CD1c-positive myeloid dendritic cell (primary cell): ENCODE measurements at regions not wholly inside any gene's neighbourhood (a gene's known extent, or its start where the extent isn't known, plus 50 kb on each side); places are given as distances from the start of the nearest gene placed in this dataset.
"Not testable (repeated sequence)": the region's sequence is repeated elsewhere in the genome, so short reads cannot be mapped to it uniquely, and the experiment has no call there.

Source experiments
- DNase-seq: peaks from one replicate; pipeline ENCODE4 v3.0.0-alpha.2; 2016; ENCODE audit errors: extremely low spot score

GRCh38 chr11:71182791-71183677 lies 69.3 kb downstream of the SHANK2 start:
- no peak for DNase-seq

- no peak for DNase-seq
Measured at GRCh38 chr11:71181566-71181965, 70.8 kb downstream of the SHANK2 start.

- no peak for DNase-seq
Measured at GRCh38 chr11:71180694-71181470, 71.5 kb downstream of the SHANK2 start.

GRCh38 chr11:71179877-71180605 lies 72.3 kb downstream of the SHANK2 start:
- no peak for DNase-seq

GRCh38 chr11:71178076-71178475 lies 74.3 kb downstream of the SHANK2 start:
- DNase-seq, result no peak

GRCh38 chr11:71176812-71177211 lies 75.6 kb downstream of the SHANK2 start:
- DNase-seq, result no peak

- DNase-seq, result no peak
Measured at GRCh38 chr11:71173709-71174108, 78.7 kb downstream of the SHANK2 start.

GRCh38 chr11:71172680-71173079 lies 79.7 kb downstream of the SHANK2 start:
- DNase-seq, result no peak

- DNase-seq, result no peak
Measured at GRCh38 chr11:71171576-71171975, 80.8 kb downstream of the SHANK2 start.

GRCh38 chr11:71170624-71171423 lies 81.6 kb downstream of the SHANK2 start:
- no peak for DNase-seq

GRCh38 chr11:71169313-71169712 lies 83.1 kb downstream of the SHANK2 start:
- no peak for DNase-seq

GRCh38 chr11:71167814-71168213 lies 84.6 kb downstream of the SHANK2 start:
- not testable (repeated sequence) for DNase-seq

- no peak for DNase-seq
Measured at GRCh38 chr11:71165771-71166170, 86.6 kb downstream of the SHANK2 start.

- no peak for DNase-seq
Measured at GRCh38 chr11:71164621-71165020, 87.8 kb downstream of the SHANK2 start.

- no peak for DNase-seq
Measured at GRCh38 chr11:71164186-71164585, 88.2 kb downstream of the SHANK2 start.

GRCh38 chr11:71163371-71163770 lies 89.0 kb downstream of the SHANK2 start:
- DNase-seq, result no peak

- DNase-seq, result no peak
Measured at GRCh38 chr11:71158936-71159335, 93.4 kb downstream of the SHANK2 start.

GRCh38 chr11:71157676-71158075 lies 94.7 kb downstream of the SHANK2 start:
- not testable (repeated sequence) for DNase-seq

GRCh38 chr11:71156301-71156700 lies 96.1 kb downstream of the SHANK2 start:
- no peak for DNase-seq

GRCh38 chr11:71155846-71156245 lies 96.5 kb downstream of the SHANK2 start:
- DNase-seq, result no peak

- DNase-seq, result no peak
Measured at GRCh38 chr11:71154261-71154805, 98.0 kb downstream of the SHANK2 start.
